Osteoblast (primary cell): ENCODE measurements at regions not wholly inside any gene's neighbourhood (a gene's known extent, or its start where the extent isn't known, plus 50 kb on each side); places are given as distances from the start of the nearest gene placed in this dataset.

Experiments
- DNase-seq: peaks from one replicate; pipeline ENCODE4 v3.0.0; 2011; ENCODE audit warnings: low spot score, mixed read lengths; ENCODE audit not compliant: insufficient read length; ENCODE audit errors: missing footprints
- H2AFZ ChIP-seq: 2 replicates; pipeline ENCODE4 v1.6.0; 2011; ENCODE audit warnings: mild to moderate bottlenecking, low read length
- H3K27ac ChIP-seq: 2 replicates; pipeline ENCODE4 v1.5.1; 2011; ENCODE audit warnings: mild to moderate bottlenecking, low read depth, low read length, moderate library complexity
- H3K27me3 ChIP-seq: 2 replicates; pipeline ENCODE4 v1.6.0; 2012; ENCODE audit warnings: mild to moderate bottlenecking, control low read depth, inconsistent platforms, low read length, moderate library complexity; ENCODE audit not compliant: insufficient read depth
- H3K36me3 ChIP-seq: 2 replicates; pipeline ENCODE4 v1.5.1; 2011; ENCODE audit warnings: mild to moderate bottlenecking, low read length, control low read depth, moderate library complexity; ENCODE audit not compliant: insufficient read depth
- H3K4me1 ChIP-seq: 2 replicates; pipeline ENCODE4 v1.5.1; 2011; ENCODE audit warnings: mild to moderate bottlenecking, low read length, control low read depth, moderate library complexity; ENCODE audit not compliant: insufficient read depth
- H3K4me2 ChIP-seq: 2 replicates; pipeline ENCODE4 v1.6.0; 2011; ENCODE audit warnings: mild to moderate bottlenecking, low read length; ENCODE audit not compliant: insufficient read depth
- H3K4me3 ChIP-seq: fragments of 200-600 bp; sonication (generic); 3 replicates; pipeline ENCODE4 v1.5.1; 2012; ENCODE audit warnings: mild to moderate bottlenecking, low read length, inconsistent platforms; ENCODE audit not compliant: insufficient read depth
- H3K79me2 ChIP-seq: 2 replicates; pipeline ENCODE4 v1.6.0; 2012; ENCODE audit warnings: mild to moderate bottlenecking, low read length, control low read depth, inconsistent platforms; ENCODE audit not compliant: insufficient read depth
- H3K9me3 ChIP-seq: 2 replicates; pipeline ENCODE4 v1.5.1; 2011; ENCODE audit warnings: low read depth, low read length, control low read depth
- H4K20me1 ChIP-seq: 2 replicates; pipeline ENCODE4 v1.6.0; 2012; ENCODE audit warnings: mild to moderate bottlenecking, low read length, control low read depth; ENCODE audit not compliant: insufficient read depth
- TF ChIP-seq, protein P1 (sequence below): IDR thresholded peaks from 2 replicates; pipeline ENCODE4 v1.5.1; 2011; ENCODE audit warnings: mild to moderate bottlenecking, low read depth, low read length, moderate library complexity; ENCODE audit errors: extremely low read depth

DNA sequence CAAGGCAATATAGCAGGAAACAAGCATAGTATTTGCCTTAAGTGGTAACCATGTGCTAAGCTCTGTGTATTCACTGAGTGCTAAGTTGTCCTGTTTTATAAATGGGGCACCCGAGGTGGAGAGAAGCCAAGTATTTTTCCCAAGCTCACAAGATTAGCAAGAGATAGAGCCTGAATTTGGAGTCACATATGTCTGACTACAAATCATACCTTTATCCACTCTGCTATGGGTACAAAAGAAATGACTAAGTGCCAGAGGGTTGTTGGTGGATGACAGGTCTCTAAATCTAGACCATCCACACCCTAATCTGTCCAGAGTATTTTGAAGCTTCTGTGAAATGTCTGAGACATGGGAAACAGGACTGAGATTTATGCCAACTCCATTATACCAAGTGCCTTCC lies 182.1 kb upstream of the SEL1L start:
- Histone ChIP-seq H3K36me3 (no peaks in the 10 kb centered on the region), H3K4me2 (no peak overlapping the region), H3K27ac (no peak overlapping the region), H3K4me3 (no peak overlapping the region), H2AFZ (no peak overlapping the region), H4K20me1 (no peaks in the 10 kb centered on the region), H3K27me3 (no peaks in the 10 kb centered on the region), H3K4me1 (no peaks in the 10 kb centered on the region), H3K9me3 (no peaks in the 10 kb centered on the region), H3K79me2 (no peaks in the 10 kb centered on the region)
- TF ChIP-seq, protein P1, sequence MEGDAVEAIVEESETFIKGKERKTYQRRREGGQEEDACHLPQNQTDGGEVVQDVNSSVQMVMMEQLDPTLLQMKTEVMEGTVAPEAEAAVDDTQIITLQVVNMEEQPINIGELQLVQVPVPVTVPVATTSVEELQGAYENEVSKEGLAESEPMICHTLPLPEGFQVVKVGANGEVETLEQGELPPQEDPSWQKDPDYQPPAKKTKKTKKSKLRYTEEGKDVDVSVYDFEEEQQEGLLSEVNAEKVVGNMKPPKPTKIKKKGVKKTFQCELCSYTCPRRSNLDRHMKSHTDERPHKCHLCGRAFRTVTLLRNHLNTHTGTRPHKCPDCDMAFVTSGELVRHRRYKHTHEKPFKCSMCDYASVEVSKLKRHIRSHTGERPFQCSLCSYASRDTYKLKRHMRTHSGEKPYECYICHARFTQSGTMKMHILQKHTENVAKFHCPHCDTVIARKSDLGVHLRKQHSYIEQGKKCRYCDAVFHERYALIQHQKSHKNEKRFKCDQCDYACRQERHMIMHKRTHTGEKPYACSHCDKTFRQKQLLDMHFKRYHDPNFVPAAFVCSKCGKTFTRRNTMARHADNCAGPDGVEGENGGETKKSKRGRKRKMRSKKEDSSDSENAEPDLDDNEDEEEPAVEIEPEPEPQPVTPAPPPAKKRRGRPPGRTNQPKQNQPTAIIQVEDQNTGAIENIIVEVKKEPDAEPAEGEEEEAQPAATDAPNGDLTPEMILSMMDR: no peak
- DNase-seq: no peak

DNA sequence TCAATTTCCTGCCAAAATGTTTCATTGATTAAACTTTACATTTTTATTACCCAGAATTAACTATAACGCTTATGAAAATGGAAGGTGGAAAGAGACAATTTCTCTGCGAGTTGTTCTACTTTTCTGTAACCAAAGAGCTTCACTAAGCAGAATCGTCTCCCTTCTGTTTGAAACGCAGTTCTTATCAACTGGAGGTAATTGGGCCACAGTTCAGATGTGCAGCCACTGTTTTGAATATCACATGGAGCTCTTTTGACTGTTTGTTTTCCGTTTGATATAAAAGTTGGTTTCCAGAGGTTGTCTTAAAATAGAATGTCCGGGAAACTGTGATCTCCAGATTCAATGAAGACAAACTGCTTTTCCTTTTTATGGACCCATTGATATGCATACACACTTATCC lies 183.3 kb upstream of the SEL1L start:
- no peaks in the 10 kb centered on the region for H3K27me3 ChIP-seq

DNA sequence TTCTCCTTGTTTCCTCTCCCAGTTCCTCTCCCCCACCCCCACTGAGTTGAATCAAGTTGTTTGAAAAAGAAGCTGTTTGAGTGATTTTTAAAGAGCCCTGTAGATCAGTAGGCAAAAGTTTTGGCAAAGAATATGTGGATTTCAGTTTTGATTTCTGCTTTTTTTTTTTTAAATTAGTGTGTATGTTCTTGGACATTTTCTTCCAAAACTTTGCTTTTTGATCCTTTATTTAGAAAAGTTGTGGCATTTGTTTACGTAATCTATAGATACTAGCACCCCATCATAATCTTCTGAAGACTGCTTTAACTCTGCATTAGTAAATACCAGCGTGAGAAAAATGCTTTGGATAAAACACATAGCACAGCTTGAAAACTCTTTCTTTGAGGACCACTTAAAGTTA lies 190.3 kb upstream of the SEL1L start:
- Histone ChIP-seq H2AFZ (no peak overlapping the region), H3K27me3 (no peaks in the 10 kb centered on the region), H4K20me1 (no peaks in the 10 kb centered on the region), H3K79me2 (no peaks in the 10 kb centered on the region), H3K36me3 (no peaks in the 10 kb centered on the region), H3K4me3 (no peak overlapping the region), H3K4me1 (no peaks in the 10 kb centered on the region), H3K9me3 (peaks cover 2% of the 10 kb centered on the region), H3K4me2 (no peak overlapping the region), H3K27ac (no peak overlapping the region)
- no peak for DNase-seq
- TF ChIP-seq, protein P1: no peak

More for the DNA sequence above, 183.3 kb upstream of the SEL1L start:
- H3K9me3 ChIP-seq: no peaks in the 10 kb centered on the region
- no peaks in the 10 kb centered on the region for H3K79me2 ChIP-seq
- no peaks in the 10 kb centered on the region for H3K4me1 ChIP-seq
- DNase-seq: no peak
- H3K4me2 ChIP-seq: no peak overlapping the region
- H3K4me3 ChIP-seq: no peak overlapping the region
- no peak overlapping the region for H2AFZ ChIP-seq
- no peaks in the 10 kb centered on the region for H3K36me3 ChIP-seq
- TF ChIP-seq, protein P1: no peak
- no peaks in the 10 kb centered on the region for H4K20me1 ChIP-seq
- no peak overlapping the region for H3K27ac ChIP-seq

DNA sequence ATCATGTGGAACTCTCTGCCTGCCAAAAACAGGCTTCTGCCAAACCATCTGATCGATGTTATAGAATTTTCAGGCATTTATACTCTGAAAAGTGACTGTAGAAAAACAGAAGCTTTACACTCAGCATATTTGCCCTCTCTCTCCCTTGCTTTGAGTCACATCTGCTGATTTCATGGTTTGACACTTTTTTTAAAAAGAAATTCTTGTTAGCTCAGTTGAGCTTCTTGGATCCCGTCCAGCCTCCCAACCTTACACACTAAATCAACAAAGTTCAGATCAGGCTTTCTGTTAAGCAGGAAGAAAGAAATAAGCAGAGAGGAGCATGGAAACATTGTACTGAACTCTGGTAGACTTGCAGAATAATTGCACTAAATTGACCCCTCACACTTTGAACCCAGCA lies 193.6 kb upstream of the SEL1L start:
- no peak overlapping the region for H3K27ac ChIP-seq
- no peaks in the 10 kb centered on the region for H3K27me3 ChIP-seq
- no peaks in the 10 kb centered on the region for H3K36me3 ChIP-seq
- no peak overlapping the region for H3K4me2 ChIP-seq
- H2AFZ ChIP-seq: no peak overlapping the region
- no peak for DNase-seq
- no peaks in the 10 kb centered on the region for H4K20me1 ChIP-seq
- H3K79me2 ChIP-seq: no peaks in the 10 kb centered on the region
- H3K4me1 ChIP-seq: no peaks in the 10 kb centered on the region
- TF ChIP-seq, protein P1: no peak
- peaks cover 4% of the 10 kb centered on the region for H3K9me3 ChIP-seq
- no peak overlapping the region for H3K4me3 ChIP-seq
